A549 (cell line): ENCODE measurements at regions not wholly inside any gene's neighbourhood (a gene's known extent, or its start where the extent isn't known, plus 50 kb on each side); places are given as distances from the start of the nearest gene placed in this dataset.

ENCODE experiments used
- ATAC-seq, 2 experiments: fragments of 200-7000 bp in 1 of 2; fragments of >200 bp in 1 of 2; cut with Nextera tagmentation in 1 of 2; cut with Tn5 transposase in 1 of 2; 3 replicates each; pipeline versions ENCODE4 v1.8.0 to v1.9.1; 2018 to 2020; ENCODE audit warnings: mild to moderate bottlenecking in 1 of 2, moderate library complexity in 1 of 2
- CTCF ChIA-PET: fragments of 300-600 bp; sonication (Branson Sonifier 250); formaldehyde crosslinking; extraction: SDS; loops from one replicate; lab custom pipeline; 2021; ENCODE audit warnings: antibody characterized with exemption, inconsistent platforms; lab: Yijun Ruan, JAX
- POLR2A ChIA-PET: fragments of 350-600 bp; formaldehyde crosslinking; extraction: SDS; loops from one replicate; lab custom pipeline; 2021; ENCODE audit warnings: antibody characterized with exemption, inconsistent platforms; lab: Yijun Ruan, JAX
- DNase-seq, 2 experiments: peaks; one replicate each; pipeline versions ENCODE4 v3.0.0 to v3.0.0-alpha.2; 2011 to 2016; ENCODE audit warnings: low read depth in 1 of 2, low spot score in 1 of 2
- FAIRE-seq: peaks from 2 replicates; lab custom pipeline; 2011; peaks lifted over from hg19 to GRCh38; lab: Jason Lieb, UNC
- H3K27ac ChIP-seq, 2 experiments: fragments of >200 bp; sonication (Bioruptor Twin); formaldehyde crosslinking; 3 replicates each; pipeline ENCODE4 v1.5.1; 2016 to 2017
- H3K4me1 ChIP-seq: fragments of >200 bp; sonication (Bioruptor Twin); formaldehyde crosslinking; 3 replicates; pipeline ENCODE4 v1.6.1; 2016
- H3K4me2 ChIP-seq: fragments of >200 bp; sonication (Bioruptor Twin); formaldehyde crosslinking; 3 replicates; pipeline ENCODE4 v1.6.1; 2016
- H3K4me3 ChIP-seq: fragments of >200 bp; sonication (Bioruptor Twin); formaldehyde crosslinking; 3 replicates; pipeline ENCODE4 v1.5.1; 2016
- H3K9me3 ChIP-seq: fragments of >200 bp; sonication (Bioruptor Twin); formaldehyde crosslinking; 3 replicates; pipeline ENCODE4 v1.6.1; 2016
- ATOH8 ChIP-seq: fragments of 250-450 bp; sonication (Bioruptor Pico); IDR thresholded peaks from 2 replicates; pipeline ENCODE4 v1.5.0; 2020; ENCODE audit warnings: low read depth, mild to moderate bottlenecking, moderate library complexity
- CBX2 ChIP-seq: fragments of 200-600 bp; sonication (generic); IDR thresholded peaks from 2 replicates; pipeline ENCODE4 v1.6.1; 2016; ENCODE audit warnings: low read depth, mild to moderate bottlenecking, borderline replicate concordance
- CBX8 ChIP-seq: fragments of 200-600 bp; sonication (generic); IDR thresholded peaks from 2 replicates; pipeline ENCODE4 v1.6.1; 2016
- CEBPB ChIP-seq, 2 experiments: fragments of >200 bp in 1 of 2; sonication (Bioruptor Twin) in 1 of 2; formaldehyde crosslinking in 1 of 2; IDR thresholded peaks; 2 replicates each; pipeline ENCODE4 v1.6.1; 2012 to 2016
- EP300 ChIP-seq, 2 experiments: fragments of >200 bp; sonication (Bioruptor Twin); formaldehyde crosslinking; IDR thresholded peaks; 2 replicates in 1 of 2; 3 replicates in 1 of 2; pipeline ENCODE4 v1.6.1; 2016 to 2017
- FOSL2 ChIP-seq, 2 experiments: fragments of 450-650 bp in 1 of 2; fragments of >200 bp in 1 of 2; sonication (Bioruptor Twin) in 1 of 2; formaldehyde crosslinking; IDR thresholded peaks; 2 replicates each; pipeline versions ENCODE4 v1.5.0 to v1.6.1; 2016 to 2020; ENCODE audit warnings: mild to moderate bottlenecking in 1 of 2, moderate library complexity in 1 of 2
- GATA3 ChIP-seq: IDR thresholded peaks from 2 replicates; pipeline ENCODE4 v1.6.1; 2012; ENCODE audit warnings: borderline replicate concordance
- HMGXB4 ChIP-seq: fragments of 250-450 bp; sonication (Bioruptor Pico); IDR thresholded peaks from 2 replicates; pipeline ENCODE4 v1.5.0; 2021; ENCODE audit warnings: mild to moderate bottlenecking, moderate library complexity, borderline replicate concordance
- HOXA7 ChIP-seq: fragments of 250-450 bp; sonication (Bioruptor Pico); IDR thresholded peaks from 2 replicates; pipeline ENCODE4 v1.5.0; 2020; ENCODE audit warnings: mild to moderate bottlenecking, moderate library complexity
- JUN ChIP-seq, 2 experiments: fragments of >200 bp; sonication (Bioruptor Twin); formaldehyde crosslinking; IDR thresholded peaks; 2 replicates in 1 of 2; 3 replicates in 1 of 2; pipeline ENCODE4 v1.6.1; 2016 to 2017
- KDM5A ChIP-seq: fragments of 200-600 bp; sonication (generic); IDR thresholded peaks from 2 replicates; pipeline ENCODE4 v1.6.1; 2016; ENCODE audit warnings: antibody characterized with exemption, mild to moderate bottlenecking
- MAFK ChIP-seq: fragments of 450-650 bp; IDR thresholded peaks from 2 replicates; pipeline ENCODE4 v1.6.1; 2014; ENCODE audit not compliant: partially characterized antibody
- MAX ChIP-seq: IDR thresholded peaks from 2 replicates; pipeline ENCODE4 v1.6.1; 2012
- MYC ChIP-seq: IDR thresholded peaks from 2 replicates; pipeline ENCODE4 v1.6.1; 2012; ENCODE audit warnings: mild to moderate bottlenecking, inconsistent platforms, low read length, improper control_type of control experiment, borderline replicate concordance
- NFE2L2 ChIP-seq: fragments of 150-350 bp; conservative IDR thresholded peaks from 2 replicates; pipeline ENCODE4 v1.6.1; 2014; ENCODE audit warnings: low read length
- NPAS2 ChIP-seq: fragments of 250-450 bp; sonication (Bioruptor Pico); IDR thresholded peaks from 2 replicates; pipeline ENCODE4 v1.8.0; 2022; ENCODE audit warnings: mild to moderate bottlenecking, moderate library complexity, borderline replicate concordance
- PHF8 ChIP-seq: fragments of 200-600 bp; sonication (generic); IDR thresholded peaks from 2 replicates; pipeline ENCODE4 v1.6.1; 2016; ENCODE audit warnings: low read depth, mild to moderate bottlenecking, antibody characterized with exemption, moderate library complexity, borderline replicate concordance
- POLR2AphosphoS2 ChIP-seq: conservative IDR thresholded peaks from 2 replicates; pipeline ENCODE4 v1.6.1; 2012; ENCODE audit warnings: low read length, improper control_type of control experiment, inconsistent platforms
- RAD21 ChIP-seq, 2 experiments: fragments of >200 bp in 1 of 2; sonication (Bioruptor Twin) in 1 of 2; formaldehyde crosslinking in 1 of 2; IDR thresholded peaks in 1 of 2; conservative IDR thresholded peaks in 1 of 2; 2 replicates in 1 of 2; 3 replicates in 1 of 2; pipeline ENCODE4 v1.6.1; 2012 to 2018; ENCODE audit warnings: inconsistent platforms in 1 of 2
- RARB ChIP-seq: fragments of 250-450 bp; sonication (Bioruptor Pico); IDR thresholded peaks from 2 replicates; pipeline ENCODE4 v1.8.0; 2021; ENCODE audit warnings: mild to moderate bottlenecking, moderate library complexity
- REST ChIP-seq: fragments of 200-600 bp; sonication (generic); IDR thresholded peaks from 2 replicates; pipeline ENCODE4 v1.6.1; 2016; ENCODE audit warnings: antibody characterized with exemption, mild to moderate bottlenecking, moderate library complexity
- SMC3 ChIP-seq: fragments of >200 bp; sonication (Bioruptor Twin); formaldehyde crosslinking; IDR thresholded peaks from 3 replicates; pipeline ENCODE4 v1.6.1; 2018; ENCODE audit warnings: inconsistent platforms
- SREBF2 ChIP-seq: fragments of 450-650 bp; IDR thresholded peaks from 2 replicates; pipeline ENCODE4 v1.6.1; 2014; ENCODE audit warnings: mild to moderate bottlenecking, moderate library complexity
- ZC3H11A ChIP-seq: fragments of 450-650 bp; IDR thresholded peaks from 2 replicates; pipeline ENCODE4 v1.6.1; 2014; ENCODE audit warnings: antibody characterized with exemption, mild to moderate bottlenecking
- ZNF302 ChIP-seq: fragments of 250-450 bp; sonication (Bioruptor Pico); IDR thresholded peaks from 2 replicates; pipeline ENCODE4 v1.9.0; 2021; ENCODE audit warnings: inconsistent platforms, mild to moderate bottlenecking, moderate library complexity
- ZSCAN20 ChIP-seq: fragments of 250-450 bp; sonication (Bioruptor Pico); IDR thresholded peaks from 2 replicates; pipeline ENCODE4 v1.8.0; 2022; ENCODE audit warnings: mild to moderate bottlenecking, moderate library complexity
- WGBS: methylation state at CpG from one replicate; pipeline ENCODE4 v1.1.6; 2017; ENCODE audit errors: missing lambda C conversion rate; 5-methylcytosine and 5-hydroxymethylcytosine counted together
- TF ChIP-seq, protein P1 (sequence below): fragments of >200 bp; sonication (Bioruptor Twin); formaldehyde crosslinking; IDR thresholded peaks from 2 replicates; pipeline ENCODE4 v1.6.1; 2016
- TF ChIP-seq, protein P2 (sequence below): IDR thresholded peaks from 2 replicates; pipeline ENCODE4 v1.6.1; 2012; ENCODE audit warnings: low read depth, borderline replicate concordance

DNA sequence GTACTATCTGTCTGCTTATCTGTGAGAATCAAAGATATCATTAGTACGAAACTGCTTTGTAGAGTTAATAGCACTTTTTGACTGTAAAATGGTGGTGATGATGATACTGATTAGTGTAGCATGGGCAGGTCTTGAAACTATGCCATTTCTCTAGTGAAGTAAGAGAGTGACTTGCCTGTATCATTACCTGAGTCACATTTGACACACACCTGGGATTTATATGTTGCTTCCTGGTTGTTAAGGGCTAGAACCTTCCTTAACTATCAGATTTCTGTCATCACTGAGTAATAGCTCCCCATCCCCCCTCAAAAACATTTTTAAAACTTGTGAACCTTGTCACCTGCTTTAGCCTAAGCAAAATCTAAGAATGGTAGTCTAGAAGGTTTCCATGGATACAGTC, 135.6 kb upstream of the RORB start:
- no peak for FAIRE-seq

DNA sequence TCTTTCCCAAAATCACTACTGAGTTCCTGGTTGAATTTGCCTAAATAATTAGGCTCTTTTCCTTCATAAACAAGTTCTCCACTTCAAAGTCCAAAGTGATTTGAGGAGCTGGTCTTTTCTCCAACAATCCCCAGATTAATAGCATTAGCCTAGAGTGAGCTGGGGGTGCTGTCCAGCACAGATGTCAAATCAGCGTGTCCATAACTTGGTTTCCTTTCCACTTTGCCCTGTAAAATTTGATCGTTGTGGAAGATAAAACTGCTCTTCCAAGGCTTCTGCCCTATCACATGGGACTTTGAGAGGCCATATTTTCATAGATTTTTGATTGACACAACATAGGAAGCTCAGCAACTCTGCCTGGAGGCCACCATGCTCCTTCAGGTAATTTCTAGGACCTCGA, 134.7 kb upstream of the RORB start:
- H3K4me3 ChIP-seq = no peak overlapping the region
- ATAC-seq (no peak), FAIRE-seq (no peak)
- ChIA-PET POLR2A (no interaction called here), CTCF (interaction anchor here (0.6 kb wide), 1 partner anchor 926 kb away, joined by 3 read pairs; no protein-coding TSS in a partner anchor)
- WGBS = 0% methylated on average over 3 of the region's 3 CpGs
- H3K27ac ChIP-seq = no peak overlapping the region
- no peaks in the 10 kb centered on the region for H3K4me1 ChIP-seq
- no peak overlapping the region for H3K4me2 ChIP-seq
- TF ChIP-seq ATOH8 (CRISPR knock-in tag) (no peak), NFE2L2 (no peak), CBX2 (no peak), ZC3H11A (no peak), CEBPB (IDR thresholded peaks at IDR 0.05) (no peak), REST (no peak), JUN (IDR thresholded peaks at IDR 0.05) (no peak), ZSCAN20 (CRISPR knock-in tag) (no peak), FOSL2 (IDR thresholded peaks at IDR 0.05) (no peak), FOSL2 (CRISPR knock-in tag; IDR thresholded peaks at IDR 0.05) (no peak), MYC (no peak)
- TF ChIP-seq, all 56 proteins: peak for 0
- H3K9me3 ChIP-seq = no peaks in the 10 kb centered on the region
- DNase-seq = no peak

More for the DNA sequence above, 135.6 kb upstream of the RORB start:
- no peaks in the 10 kb centered on the region for H3K9me3 ChIP-seq
- 3% methylated on average over 1 of the region's 1 CpG for WGBS
- no peaks in the 10 kb centered on the region for H3K4me1 ChIP-seq
- H3K4me3 ChIP-seq = no peak overlapping the region
- ChIA-PET POLR2A (no interaction called here), CTCF (no interaction called here)
- DNase-seq (no peak), ATAC-seq (no peak)
- no peak overlapping the region for H3K4me2 ChIP-seq
- no peak for TF ChIP-seq PHF8
- no peak for TF ChIP-seq MAX
- no peak for TF ChIP-seq NPAS2 (CRISPR knock-in tag)
- TF ChIP-seq, protein P1, sequence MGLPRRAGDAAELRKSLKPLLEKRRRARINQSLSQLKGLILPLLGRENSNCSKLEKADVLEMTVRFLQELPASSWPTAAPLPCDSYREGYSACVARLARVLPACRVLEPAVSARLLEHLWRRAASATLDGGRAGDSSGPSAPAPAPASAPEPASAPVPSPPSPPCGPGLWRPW = no peak
- TF ChIP-seq RAD21 (conservative IDR thresholded peaks at IDR 0.05 in 1 of 2, IDR thresholded peaks at IDR 0.05 in 1 of 2) = no peak
- TF ChIP-seq ZNF302 (CRISPR knock-in tag) = no peak
- TF ChIP-seq RARB = no peak
- H3K27ac ChIP-seq = no peak overlapping the region

- CTCF ChIA-PET = no interaction called here
- no peaks in the 10 kb centered on the region for H3K4me1 ChIP-seq
These were observed 131.0 kb upstream of the RORB start for GRCh38 chr9:74366111-74366510.

More at GRCh38 chr9:74366111-74366510, 131.0 kb upstream of the RORB start:
- Histone ChIP-seq H3K4me3 (no peak overlapping the region), H3K4me2 (no peak overlapping the region), H3K9me3 (no peaks in the 10 kb centered on the region), H3K27ac (no peak overlapping the region)
- 40% methylated on average over 3 of the region's 3 CpGs for WGBS
- POLR2A ChIA-PET = no interaction called here
- ATAC-seq (no peak), FAIRE-seq (no peak), DNase-seq (no peak)
- TF ChIP-seq CBX8 = no peak
- no peak for TF ChIP-seq KDM5A
- no peak for TF ChIP-seq SREBF2
- no peak for TF ChIP-seq SMC3
- no peak for TF ChIP-seq GATA3
- TF ChIP-seq POLR2AphosphoS2 = no peak
- TF ChIP-seq, protein P2, sequence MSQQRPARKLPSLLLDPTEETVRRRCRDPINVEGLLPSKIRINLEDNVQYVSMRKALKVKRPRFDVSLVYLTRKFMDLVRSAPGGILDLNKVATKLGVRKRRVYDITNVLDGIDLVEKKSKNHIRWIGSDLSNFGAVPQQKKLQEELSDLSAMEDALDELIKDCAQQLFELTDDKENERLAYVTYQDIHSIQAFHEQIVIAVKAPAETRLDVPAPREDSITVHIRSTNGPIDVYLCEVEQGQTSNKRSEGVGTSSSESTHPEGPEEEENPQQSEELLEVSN = no peak
- TF ChIP-seq HMGXB4 = no peak
- TF ChIP-seq ATOH8 (CRISPR knock-in tag) = no peak
- no peak for TF ChIP-seq MAFK
- no peak for TF ChIP-seq HOXA7 (CRISPR knock-in tag)
- TF ChIP-seq EP300 (IDR thresholded peaks at IDR 0.05) = no peak
